PFSK-1 (cell line): ENCODE measurements at regions not wholly inside any gene's neighbourhood (a gene's known extent, or its start where the extent isn't known, plus 50 kb on each side); places are given as distances from the start of the nearest gene placed in this dataset.

ENCODE experiments used
- FOXP2 ChIP-seq: optimal IDR thresholded peaks from 2 replicates; pipeline ENCODE3; 2011; ENCODE audit warnings: borderline replicate concordance, control low read depth, inconsistent platforms; ENCODE audit not compliant: insufficient read depth; ENCODE audit errors: extremely low read length, extremely low read depth
- POLR2AphosphoS5 ChIP-seq: IDR thresholded peaks from 2 replicates; pipeline ENCODE4 v1.6.1; 2012; ENCODE audit warnings: low read depth, mild to moderate bottlenecking, control low read depth, low read length, moderate library complexity
- REST ChIP-seq, 2 experiments: IDR thresholded peaks; 2 replicates each; pipeline versions ENCODE4 v1.6.1 to v1.8.0; 2011 to 2012; ENCODE audit warnings: low read depth in 2 of 2, low read length in 2 of 2, control low read depth in 1 of 2, inconsistent platforms in 1 of 2, mild to moderate bottlenecking in 1 of 2, moderate library complexity in 1 of 2; ENCODE audit not compliant: insufficient read depth in 1 of 2
- SIN3A ChIP-seq: IDR thresholded peaks from 2 replicates; pipeline ENCODE4 v1.6.1; 2012; ENCODE audit warnings: mild to moderate bottlenecking, low read length, moderate library complexity, borderline replicate concordance; ENCODE audit not compliant: insufficient read depth
- TAF1 ChIP-seq: IDR thresholded peaks from 2 replicates; pipeline ENCODE4 v1.6.1; 2012; ENCODE audit warnings: low read length, control low read depth, borderline replicate concordance; ENCODE audit not compliant: insufficient read depth

GRCh38 chr13:99050983-99051488 lies 73.2 kb upstream of the DOCK9 start:
- no peak for TF ChIP-seq TAF1
- no peak for TF ChIP-seq SIN3A
- no peak for TF ChIP-seq POLR2AphosphoS5
- TF ChIP-seq FOXP2: no peak
- no peak for TF ChIP-seq REST (IDR thresholded peaks at IDR 0.05; ENCODE audit: insufficient read depth in 1 of 2, low read depth in 2 of 2, low read length in 2 of 2)

- TF ChIP-seq REST (IDR thresholded peaks at IDR 0.05; ENCODE audit: insufficient read depth in 1 of 2, low read depth in 2 of 2, low read length in 2 of 2) (no peak), POLR2AphosphoS5 (no peak), TAF1 (no peak), SIN3A (no peak), FOXP2 (no peak)
Measured at GRCh38 chr13:99051768-99052455, 74.0 kb upstream of the DOCK9 start.

GRCh38 chr13:99053636-99054233 lies 75.9 kb upstream of the DOCK9 start:
- TF ChIP-seq POLR2AphosphoS5 (no peak), TAF1 (no peak)

GRCh38 chr13:99055281-99055680 lies 77.4 kb upstream of the DOCK9 start:
- TF ChIP-seq FOXP2 (no peak), TAF1 (no peak), REST (IDR thresholded peaks at IDR 0.05; ENCODE audit: insufficient read depth in 1 of 2, low read depth in 2 of 2, low read length in 2 of 2) (no peak), POLR2AphosphoS5 (no peak), SIN3A (no peak)

- TF ChIP-seq SIN3A (no peak), TAF1 (no peak), FOXP2 (no peak), POLR2AphosphoS5 (no peak), REST (IDR thresholded peaks at IDR 0.05; ENCODE audit: insufficient read depth in 1 of 2, low read depth in 2 of 2, low read length in 2 of 2) (no peak)
Measured at GRCh38 chr13:99055735-99056134, 77.9 kb upstream of the DOCK9 start.
